ENCODE measurements at regions not wholly inside any gene's neighbourhood (a gene's known extent, or its start where the extent isn't known, plus 50 kb on each side); places are given as distances from the start of the nearest gene placed in this dataset.

DNA sequence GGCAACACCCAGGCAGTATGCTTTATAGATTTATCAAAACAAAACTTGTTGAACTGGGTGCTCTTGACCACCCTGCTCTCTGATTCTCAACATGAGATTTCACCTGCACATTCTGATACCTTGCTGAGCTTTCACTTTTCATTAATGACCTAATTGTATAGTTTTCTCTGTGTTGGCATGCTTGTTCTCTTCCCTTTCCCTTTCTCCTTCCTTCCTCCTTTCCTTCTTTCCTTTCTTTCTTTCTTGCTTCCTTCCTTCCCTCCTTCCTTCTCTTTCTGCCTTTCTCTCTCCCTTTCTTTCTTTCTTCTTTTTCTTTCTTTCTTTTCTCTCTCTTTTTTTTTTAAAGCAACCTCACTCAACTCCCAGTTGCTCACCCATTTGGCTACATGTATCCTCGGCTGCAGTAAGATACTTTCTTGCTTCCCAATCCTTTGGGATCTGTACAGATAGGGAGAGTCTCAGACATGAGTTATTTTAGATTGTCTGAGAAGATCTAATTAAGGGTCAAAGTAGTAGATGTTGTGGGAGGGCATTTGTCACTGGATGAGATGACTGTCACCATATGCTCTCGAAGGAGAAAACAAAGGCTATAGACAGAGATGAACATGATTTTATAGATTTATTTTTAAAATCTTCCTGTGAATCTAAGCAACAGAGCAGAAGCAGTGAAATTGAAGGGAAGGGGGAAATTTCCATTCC is 458.0 kb downstream of the USP25 start:
- CTCF ChIA-PET, result no interaction called here
- TF ChIP-seq, protein P1, sequence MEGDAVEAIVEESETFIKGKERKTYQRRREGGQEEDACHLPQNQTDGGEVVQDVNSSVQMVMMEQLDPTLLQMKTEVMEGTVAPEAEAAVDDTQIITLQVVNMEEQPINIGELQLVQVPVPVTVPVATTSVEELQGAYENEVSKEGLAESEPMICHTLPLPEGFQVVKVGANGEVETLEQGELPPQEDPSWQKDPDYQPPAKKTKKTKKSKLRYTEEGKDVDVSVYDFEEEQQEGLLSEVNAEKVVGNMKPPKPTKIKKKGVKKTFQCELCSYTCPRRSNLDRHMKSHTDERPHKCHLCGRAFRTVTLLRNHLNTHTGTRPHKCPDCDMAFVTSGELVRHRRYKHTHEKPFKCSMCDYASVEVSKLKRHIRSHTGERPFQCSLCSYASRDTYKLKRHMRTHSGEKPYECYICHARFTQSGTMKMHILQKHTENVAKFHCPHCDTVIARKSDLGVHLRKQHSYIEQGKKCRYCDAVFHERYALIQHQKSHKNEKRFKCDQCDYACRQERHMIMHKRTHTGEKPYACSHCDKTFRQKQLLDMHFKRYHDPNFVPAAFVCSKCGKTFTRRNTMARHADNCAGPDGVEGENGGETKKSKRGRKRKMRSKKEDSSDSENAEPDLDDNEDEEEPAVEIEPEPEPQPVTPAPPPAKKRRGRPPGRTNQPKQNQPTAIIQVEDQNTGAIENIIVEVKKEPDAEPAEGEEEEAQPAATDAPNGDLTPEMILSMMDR (conservative IDR thresholded peaks at IDR 0.05; ENCODE audit: low read depth, low read length), result no peak
- no peak for TF ChIP-seq EZH2 (IDR thresholded peaks at IDR 0.05; ENCODE audit: borderline replicate concordance, low read depth, low read length, poor library complexity, severe bottlenecking)
- H3K9me3 ChIP-seq (ENCODE audit: low read depth, low read length, poor library complexity, severe bottlenecking), result peaks cover 2% of the 10 kb centered on the region
- POLR2A ChIA-PET (ENCODE audit: low non-redundant PET), result no interaction called here
- H3K27me3 ChIP-seq (replicated peaks; ENCODE audit: insufficient read depth, low read depth, low read length, poor library complexity), result no peaks in the 10 kb centered on the region
- no TSS peak for BruUV-seq (replicated peaks)
- no peak for DNase-seq (ENCODE audit: low spot score)
- no peaks in the 10 kb centered on the region for H3K4me1 ChIP-seq (ENCODE audit: insufficient read depth, low read length, poor library complexity, severe bottlenecking)
- no peak overlapping the region for H3K4me3 ChIP-seq (ENCODE audit: low read depth, low read length, poor library complexity, severe bottlenecking)
- no peaks in the 10 kb centered on the region for H3K36me3 ChIP-seq (ENCODE audit: insufficient read depth, low read length, poor library complexity, severe bottlenecking)
- intact Hi-C loops (cut with micrococcal nuclease; ENCODE audit: unreplicated experiment), result no loop called here
- H3K27ac ChIP-seq (ENCODE audit: low read depth, low read length, poor library complexity, severe bottlenecking), result no peak overlapping the region

DNA sequence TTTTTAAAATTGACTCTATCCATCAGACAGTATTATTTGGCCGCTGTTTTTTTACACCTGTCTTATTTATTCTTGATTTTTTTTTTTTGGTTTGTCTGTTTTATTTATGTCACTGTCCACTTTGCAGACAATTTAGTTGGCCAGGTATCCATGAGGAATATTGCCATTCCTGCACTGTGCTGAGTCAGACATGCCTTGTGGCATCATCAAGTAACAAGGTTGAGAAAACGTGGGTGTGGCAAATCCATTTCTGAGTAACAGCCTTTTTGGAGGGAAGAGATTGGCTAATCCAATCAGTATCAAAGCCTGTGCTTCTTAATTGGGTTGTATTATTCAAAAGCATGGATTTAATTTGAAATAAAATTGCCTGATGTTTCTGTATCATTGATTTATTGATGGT is 463.1 kb downstream of the USP25 start:
- POLR2A ChIA-PET (ENCODE audit: low non-redundant PET), result no interaction called here
- H3K4me3 ChIP-seq (ENCODE audit: low read depth, low read length, poor library complexity, severe bottlenecking), result no peak overlapping the region
- BruUV-seq (replicated peaks), result no TSS peak
- CTCF ChIA-PET, result no interaction called here
- no peaks in the 10 kb centered on the region for H3K36me3 ChIP-seq (ENCODE audit: insufficient read depth, low read length, poor library complexity, severe bottlenecking)
- H3K4me1 ChIP-seq (ENCODE audit: insufficient read depth, low read length, poor library complexity, severe bottlenecking), result no peaks in the 10 kb centered on the region
- TF ChIP-seq EZH2 (IDR thresholded peaks at IDR 0.05; ENCODE audit: borderline replicate concordance, low read depth, low read length, poor library complexity, severe bottlenecking), result no peak
- TF ChIP-seq, protein P1 (conservative IDR thresholded peaks at IDR 0.05; ENCODE audit: low read depth, low read length), result no peak
- no peak for DNase-seq (ENCODE audit: low spot score)
- H3K9me3 ChIP-seq (ENCODE audit: low read depth, low read length, poor library complexity, severe bottlenecking), result peaks cover 2% of the 10 kb centered on the region
- H3K27ac ChIP-seq (ENCODE audit: low read depth, low read length, poor library complexity, severe bottlenecking), result no peak overlapping the region
- no peaks in the 10 kb centered on the region for H3K27me3 ChIP-seq (replicated peaks; ENCODE audit: insufficient read depth, low read depth, low read length, poor library complexity)
- intact Hi-C loops (cut with micrococcal nuclease; ENCODE audit: unreplicated experiment), result no loop called here

GRCh38 chr21:16193496-16194094 is 463.8 kb downstream of the USP25 start:
- POLR2A ChIA-PET (ENCODE audit: low non-redundant PET), result no interaction called here
- H3K4me3 ChIP-seq (ENCODE audit: low read depth, low read length, poor library complexity, severe bottlenecking), result no peak overlapping the region
- DNase-seq (ENCODE audit: low spot score), result no peak
- peaks cover 2% of the 10 kb centered on the region for H3K9me3 ChIP-seq (ENCODE audit: low read depth, low read length, poor library complexity, severe bottlenecking)
- H3K36me3 ChIP-seq (ENCODE audit: insufficient read depth, low read length, poor library complexity, severe bottlenecking), result no peaks in the 10 kb centered on the region
- TF ChIP-seq, protein P1 (conservative IDR thresholded peaks at IDR 0.05; ENCODE audit: low read depth, low read length), result no peak
- TF ChIP-seq EZH2 (IDR thresholded peaks at IDR 0.05; ENCODE audit: borderline replicate concordance, low read depth, low read length, poor library complexity, severe bottlenecking), result no peak
- H3K4me1 ChIP-seq (ENCODE audit: insufficient read depth, low read length, poor library complexity, severe bottlenecking), result no peaks in the 10 kb centered on the region
- CTCF ChIA-PET, result no interaction called here
- H3K27ac ChIP-seq (ENCODE audit: low read depth, low read length, poor library complexity, severe bottlenecking), result no peak overlapping the region
- no TSS peak for BruUV-seq (replicated peaks)
- intact Hi-C loops (cut with micrococcal nuclease; ENCODE audit: unreplicated experiment), result no loop called here
- no peaks in the 10 kb centered on the region for H3K27me3 ChIP-seq (replicated peaks; ENCODE audit: insufficient read depth, low read depth, low read length, poor library complexity)

All from A673 (cell line).